ENCODE measurements at regions not wholly inside any gene's neighbourhood (a gene's known extent, or its start where the extent isn't known, plus 50 kb on each side); places are given as distances from the start of the nearest gene placed in this dataset.
A peak's percentile ranks its signal among the peaks of the same experiment; 100 is the strongest.
"Not testable (repeated sequence)": the region's sequence is repeated elsewhere in the genome, so short reads cannot be mapped to it uniquely, and the experiment has no call there.

- FAIRE-seq; DNase-seq (ENCODE audit: low spot score): not testable (repeated sequence)
These were observed 115.1 kb upstream of the OR4E1 start for GRCh38 chr14:21788687-21789086.

GRCh38 chr14:21787242-21787641 is 113.6 kb upstream of the OR4E1 start:
- not testable (repeated sequence) for FAIRE-seq; DNase-seq (ENCODE audit: low spot score)

GRCh38 chr14:21781543-21781942 is 107.9 kb upstream of the OR4E1 start:
- DNase-seq (ENCODE audit: low spot score) (no peak), FAIRE-seq (peak; percentile 67)

- FAIRE-seq (no peak), DNase-seq (ENCODE audit: low spot score) (no peak)
These were observed 106.9 kb upstream of the OR4E1 start for GRCh38 chr14:21780429-21781084.

- FAIRE-seq, result no peak
- DNase-seq (ENCODE audit: low spot score), result no peak
These were observed 98.1 kb upstream of the OR4E1 start for GRCh38 chr14:21771671-21772070.

GRCh38 chr14:21768875-21769257 is 95.2 kb upstream of the OR4E1 start:
- FAIRE-seq (no peak), DNase-seq (ENCODE audit: low spot score) (no peak)

GRCh38 chr14:21768116-21768874 is 94.7 kb upstream of the OR4E1 start:
- DNase-seq (ENCODE audit: low spot score) (peak; percentile 50), FAIRE-seq (no peak)

- not testable (repeated sequence) for FAIRE-seq; DNase-seq (ENCODE audit: low spot score)
These were observed 86.7 kb upstream of the OR4E1 start for GRCh38 chr14:21760360-21760759.

GRCh38 chr14:21749306-21749868 is 75.8 kb upstream of the OR4E1 start:
- FAIRE-seq (no peak), DNase-seq (ENCODE audit: low spot score) (no peak)

GRCh38 chr14:21748869-21749303 is 75.3 kb upstream of the OR4E1 start:
- FAIRE-seq, result no peak

GRCh38 chr14:21735639-21736307 is 62.2 kb upstream of the OR4E1 start:
- FAIRE-seq (no peak), DNase-seq (ENCODE audit: low spot score) (no peak)

More at GRCh38 chr14:21748869-21749303, 75.3 kb upstream of the OR4E1 start:
- peak; percentile 59 for DNase-seq (ENCODE audit: low spot score)

- FAIRE-seq, result no peak
- no peak for DNase-seq (ENCODE audit: low spot score)
These were observed 61.6 kb upstream of the OR4E1 start for GRCh38 chr14:21735200-21735599.

- FAIRE-seq (no peak), DNase-seq (ENCODE audit: low spot score) (peak; percentile 42)
These were observed 60.9 kb upstream of the OR4E1 start for GRCh38 chr14:21734457-21735074.

GRCh38 chr14:21729703-21730233 is 56.1 kb upstream of the OR4E1 start:
- no peak for FAIRE-seq

GRCh38 chr14:21725250-21725649 is 51.6 kb upstream of the OR4E1 start:
- DNase-seq (ENCODE audit: low spot score) (no peak), FAIRE-seq (no peak)

More at GRCh38 chr14:21729703-21730233, 56.1 kb upstream of the OR4E1 start:
- no peak for DNase-seq (ENCODE audit: low spot score)

GRCh38 chr14:21724090-21724973 is 50.7 kb upstream of the OR4E1 start:
- DNase-seq (ENCODE audit: low spot score) (no peak), FAIRE-seq (no peak)

- peak; percentile 30 for DNase-seq (ENCODE audit: low spot score)
These were observed 49.9 kb upstream of the OR4E1 start for GRCh38 chr14:21723431-21724045.

More at GRCh38 chr14:21723431-21724045, 49.9 kb upstream of the OR4E1 start:
- FAIRE-seq, result no peak
